ENCODE measurements at regions not wholly inside any gene's neighbourhood (a gene's known extent, or its start where the extent isn't known, plus 50 kb on each side); places are given as distances from the start of the nearest gene placed in this dataset.

- Histone ChIP-seq H3K4me1 (ENCODE audit: control insufficient read depth in 1 of 2, insufficient read depth in 2 of 2, low read length in 2 of 2) (no peaks in the 10 kb centered on the region), H3K36me3 (ENCODE audit: control insufficient read depth in 1 of 2, insufficient read depth in 2 of 2, low read length in 2 of 2) (no peaks in the 10 kb centered on the region), H3K27ac (ENCODE audit: low read depth, low read length) (no peak overlapping the region), H3K9me3 (ENCODE audit: control insufficient read depth in 1 of 2, low read length in 2 of 2) (no peaks in the 10 kb centered on the region), H3K27me3 (ENCODE audit: control insufficient read depth in 1 of 2, insufficient read depth in 2 of 2, low read length in 2 of 2) (no peaks in the 10 kb centered on the region), H3K4me3 (ENCODE audit: low read depth in 1 of 2, low read length in 2 of 2) (no peak overlapping the region), H3K9ac (ENCODE audit: low read depth in 1 of 2, low read length in 2 of 2) (no peak overlapping the region)
These were observed 407.1 kb upstream of the PAPPA start for GRCh38 chr9:115746496-115746895.

- Histone ChIP-seq H3K9ac (ENCODE audit: low read depth in 1 of 2, low read length in 2 of 2) (no peak overlapping the region), H3K27ac (ENCODE audit: low read depth, low read length) (no peak overlapping the region), H3K36me3 (ENCODE audit: control insufficient read depth in 1 of 2, insufficient read depth in 2 of 2, low read length in 2 of 2) (no peaks in the 10 kb centered on the region), H3K4me1 (ENCODE audit: control insufficient read depth in 1 of 2, insufficient read depth in 2 of 2, low read length in 2 of 2) (no peaks in the 10 kb centered on the region), H3K27me3 (ENCODE audit: control insufficient read depth in 1 of 2, insufficient read depth in 2 of 2, low read length in 2 of 2) (no peaks in the 10 kb centered on the region), H3K9me3 (ENCODE audit: control insufficient read depth in 1 of 2, low read length in 2 of 2) (no peaks in the 10 kb centered on the region), H3K4me3 (ENCODE audit: low read depth in 1 of 2, low read length in 2 of 2) (no peak overlapping the region)
These were observed 405.9 kb upstream of the PAPPA start for GRCh38 chr9:115747731-115748130.

- H3K9me3 ChIP-seq (ENCODE audit: control insufficient read depth in 1 of 2, low read length in 2 of 2), result no peaks in the 10 kb centered on the region
These were observed 396.9 kb upstream of the PAPPA start for GRCh38 chr9:115756736-115757135.

DNA sequence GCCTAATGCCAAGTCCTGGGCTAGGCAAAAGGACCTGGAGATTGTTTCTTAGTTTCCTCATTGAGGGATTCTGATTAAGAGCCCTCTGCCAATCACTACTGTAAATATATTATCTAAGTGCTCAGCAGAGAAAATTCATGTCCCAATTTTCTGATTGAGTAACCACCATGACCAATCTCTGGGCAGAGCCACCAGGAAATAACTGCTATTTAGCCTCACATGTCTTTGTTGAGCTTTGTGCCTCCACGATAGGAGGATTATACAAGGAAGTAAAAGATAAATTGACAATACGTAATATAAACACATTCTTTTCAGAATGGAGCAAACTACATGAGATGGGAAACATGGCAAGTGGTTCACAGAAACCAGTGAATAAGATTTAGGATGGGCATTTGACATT is 396.1 kb upstream of the PAPPA start:
- H3K27me3 ChIP-seq (ENCODE audit: control insufficient read depth in 1 of 2, insufficient read depth in 2 of 2, low read length in 2 of 2), result no peaks in the 10 kb centered on the region
- H3K9me3 ChIP-seq (ENCODE audit: control insufficient read depth in 1 of 2, low read length in 2 of 2), result no peaks in the 10 kb centered on the region
- no peaks in the 10 kb centered on the region for H3K4me1 ChIP-seq (ENCODE audit: control insufficient read depth in 1 of 2, insufficient read depth in 2 of 2, low read length in 2 of 2)
- no peak overlapping the region for H3K4me3 ChIP-seq (ENCODE audit: low read depth in 1 of 2, low read length in 2 of 2)
- no peak overlapping the region for H3K9ac ChIP-seq (ENCODE audit: low read depth in 1 of 2, low read length in 2 of 2)
- no peaks in the 10 kb centered on the region for H3K36me3 ChIP-seq (ENCODE audit: control insufficient read depth in 1 of 2, insufficient read depth in 2 of 2, low read length in 2 of 2)
- H3K27ac ChIP-seq (ENCODE audit: low read depth, low read length), result no peak overlapping the region

More at GRCh38 chr9:115756736-115757135, 396.9 kb upstream of the PAPPA start:
- Histone ChIP-seq H3K9ac (ENCODE audit: low read depth in 1 of 2, low read length in 2 of 2) (no peak overlapping the region), H3K27me3 (ENCODE audit: control insufficient read depth in 1 of 2, insufficient read depth in 2 of 2, low read length in 2 of 2) (no peaks in the 10 kb centered on the region), H3K27ac (ENCODE audit: low read depth, low read length) (no peak overlapping the region), H3K4me3 (ENCODE audit: low read depth in 1 of 2, low read length in 2 of 2) (no peak overlapping the region), H3K4me1 (ENCODE audit: control insufficient read depth in 1 of 2, insufficient read depth in 2 of 2, low read length in 2 of 2) (no peaks in the 10 kb centered on the region), H3K36me3 (ENCODE audit: control insufficient read depth in 1 of 2, insufficient read depth in 2 of 2, low read length in 2 of 2) (no peaks in the 10 kb centered on the region)

DNA sequence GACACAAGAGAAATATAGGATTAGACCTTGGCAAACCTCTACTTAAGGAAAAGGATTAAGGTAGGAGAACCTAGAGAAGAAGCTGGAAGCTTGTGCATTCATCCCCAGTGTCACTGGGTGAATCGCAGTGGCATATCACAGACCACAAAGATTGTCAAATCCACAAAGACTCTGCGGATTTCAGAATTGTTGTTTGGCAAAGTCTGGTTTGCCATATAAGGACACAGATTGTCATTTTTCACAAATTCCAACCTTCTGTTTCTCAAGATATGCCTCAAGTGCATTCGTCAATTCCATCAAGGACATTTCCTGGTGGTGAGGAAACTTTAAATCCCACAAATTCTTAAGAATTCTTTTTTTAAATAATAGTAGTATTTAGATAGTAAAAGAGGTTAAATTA is 395.1 kb upstream of the PAPPA start:
- H3K27me3 ChIP-seq (ENCODE audit: control insufficient read depth in 1 of 2, insufficient read depth in 2 of 2, low read length in 2 of 2), result no peaks in the 10 kb centered on the region
- no peaks in the 10 kb centered on the region for H3K9me3 ChIP-seq (ENCODE audit: control insufficient read depth in 1 of 2, low read length in 2 of 2)
- H3K27ac ChIP-seq (ENCODE audit: low read depth, low read length), result no peak overlapping the region
- no peak overlapping the region for H3K9ac ChIP-seq (ENCODE audit: low read depth in 1 of 2, low read length in 2 of 2)
- H3K4me3 ChIP-seq (ENCODE audit: low read depth in 1 of 2, low read length in 2 of 2), result no peak overlapping the region
- no peaks in the 10 kb centered on the region for H3K4me1 ChIP-seq (ENCODE audit: control insufficient read depth in 1 of 2, insufficient read depth in 2 of 2, low read length in 2 of 2)
- H3K36me3 ChIP-seq (ENCODE audit: control insufficient read depth in 1 of 2, insufficient read depth in 2 of 2, low read length in 2 of 2), result no peaks in the 10 kb centered on the region

DNA sequence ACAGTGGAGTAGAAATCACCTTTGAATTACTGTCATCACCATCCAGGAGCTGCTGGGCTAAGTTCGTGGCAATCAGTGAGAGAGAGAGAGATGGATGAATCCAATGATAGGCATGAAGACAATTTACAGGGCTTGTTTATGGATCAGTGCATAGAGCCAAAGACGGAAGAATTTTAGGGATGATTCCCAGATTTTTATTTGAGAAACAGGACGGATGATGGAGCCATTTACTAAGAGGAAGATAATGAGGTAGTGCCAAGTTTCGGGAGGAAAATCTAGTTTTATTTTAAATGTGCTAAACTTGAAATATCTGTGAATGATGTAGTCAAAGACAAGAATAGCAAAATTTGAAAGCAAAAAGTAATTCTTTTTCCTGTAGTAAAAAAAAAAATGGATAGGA is 394.2 kb upstream of the PAPPA start:
- H3K4me1 ChIP-seq (ENCODE audit: control insufficient read depth in 1 of 2, insufficient read depth in 2 of 2, low read length in 2 of 2), result no peaks in the 10 kb centered on the region
- no peaks in the 10 kb centered on the region for H3K36me3 ChIP-seq (ENCODE audit: control insufficient read depth in 1 of 2, insufficient read depth in 2 of 2, low read length in 2 of 2)
- no peaks in the 10 kb centered on the region for H3K9me3 ChIP-seq (ENCODE audit: control insufficient read depth in 1 of 2, low read length in 2 of 2)
- H3K27me3 ChIP-seq (ENCODE audit: control insufficient read depth in 1 of 2, insufficient read depth in 2 of 2, low read length in 2 of 2), result no peaks in the 10 kb centered on the region
- H3K27ac ChIP-seq (ENCODE audit: low read depth, low read length), result no peak overlapping the region
- no peak overlapping the region for H3K4me3 ChIP-seq (ENCODE audit: low read depth in 1 of 2, low read length in 2 of 2)
- no peak overlapping the region for H3K9ac ChIP-seq (ENCODE audit: low read depth in 1 of 2, low read length in 2 of 2)

GRCh38 chr9:115764645-115765044 is 388.9 kb upstream of the PAPPA start:
- H3K4me1 ChIP-seq (ENCODE audit: control insufficient read depth in 1 of 2, insufficient read depth in 2 of 2, low read length in 2 of 2), result no peaks in the 10 kb centered on the region
- no peak overlapping the region for H3K4me3 ChIP-seq (ENCODE audit: low read depth in 1 of 2, low read length in 2 of 2)
- H3K9ac ChIP-seq (ENCODE audit: low read depth in 1 of 2, low read length in 2 of 2), result no peak overlapping the region
- H3K36me3 ChIP-seq (ENCODE audit: control insufficient read depth in 1 of 2, insufficient read depth in 2 of 2, low read length in 2 of 2), result no peaks in the 10 kb centered on the region
- H3K9me3 ChIP-seq (ENCODE audit: control insufficient read depth in 1 of 2, low read length in 2 of 2), result no peaks in the 10 kb centered on the region
- H3K27ac ChIP-seq (ENCODE audit: low read depth, low read length), result no peak overlapping the region
- H3K27me3 ChIP-seq (ENCODE audit: control insufficient read depth in 1 of 2, insufficient read depth in 2 of 2, low read length in 2 of 2), result no peaks in the 10 kb centered on the region

DNA sequence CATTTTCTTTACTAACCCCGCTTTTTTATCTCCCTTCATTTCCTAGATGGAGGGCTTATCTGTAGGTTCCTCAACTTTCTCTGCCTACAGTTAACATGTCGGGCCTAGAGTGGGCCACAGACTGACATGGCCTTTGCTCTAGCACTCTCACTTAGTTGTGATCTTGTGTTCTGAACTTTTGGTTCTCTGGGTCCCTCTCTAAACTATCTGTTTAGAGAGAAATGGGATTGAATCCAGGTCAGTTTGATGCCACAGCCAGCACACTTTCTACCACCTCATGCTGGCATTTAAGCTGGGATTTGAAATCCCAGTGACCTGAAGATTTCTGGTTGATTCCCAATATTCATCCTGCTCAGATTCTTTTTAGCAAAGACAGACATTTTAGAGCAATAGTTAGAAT is 388.5 kb upstream of the PAPPA start:
- Histone ChIP-seq H3K27ac (ENCODE audit: low read depth, low read length) (no peak overlapping the region), H3K27me3 (ENCODE audit: control insufficient read depth in 1 of 2, insufficient read depth in 2 of 2, low read length in 2 of 2) (no peaks in the 10 kb centered on the region), H3K9ac (ENCODE audit: low read depth in 1 of 2, low read length in 2 of 2) (no peak overlapping the region), H3K4me3 (ENCODE audit: low read depth in 1 of 2, low read length in 2 of 2) (no peak overlapping the region), H3K36me3 (ENCODE audit: control insufficient read depth in 1 of 2, insufficient read depth in 2 of 2, low read length in 2 of 2) (no peaks in the 10 kb centered on the region), H3K4me1 (ENCODE audit: control insufficient read depth in 1 of 2, insufficient read depth in 2 of 2, low read length in 2 of 2) (no peaks in the 10 kb centered on the region), H3K9me3 (ENCODE audit: control insufficient read depth in 1 of 2, low read length in 2 of 2) (no peaks in the 10 kb centered on the region)

DNA sequence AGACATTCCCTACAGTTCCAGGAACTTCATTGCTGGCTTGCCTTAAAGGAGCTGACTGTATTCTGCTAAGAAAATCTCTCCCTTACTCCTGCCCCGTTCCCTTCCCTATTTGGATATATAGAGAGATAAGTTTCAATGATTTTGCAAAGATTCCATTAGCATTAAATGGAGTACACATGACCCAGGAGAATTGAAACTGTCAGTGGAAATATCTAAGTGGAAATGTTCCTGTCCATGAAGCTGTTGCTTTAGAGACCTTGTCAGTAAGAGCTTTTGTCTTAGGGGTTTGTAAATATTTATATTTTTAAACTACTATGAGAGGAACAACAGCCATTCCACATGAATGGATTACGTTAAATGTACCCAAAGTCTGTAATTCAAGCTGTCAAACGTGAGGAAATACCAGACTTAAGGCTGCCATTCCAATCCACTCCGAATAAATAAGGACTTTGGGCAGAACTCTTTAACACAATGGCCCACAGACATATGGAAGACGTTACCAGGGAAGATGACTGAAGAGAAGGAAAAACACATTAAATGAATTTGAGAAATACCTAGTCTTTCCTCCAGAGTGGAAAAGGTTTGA is 387.1 kb upstream of the PAPPA start:
- no peaks in the 10 kb centered on the region for H3K27me3 ChIP-seq (ENCODE audit: control insufficient read depth in 1 of 2, insufficient read depth in 2 of 2, low read length in 2 of 2)
- no peak overlapping the region for H3K9ac ChIP-seq (ENCODE audit: low read depth in 1 of 2, low read length in 2 of 2)
- no peak overlapping the region for H3K27ac ChIP-seq (ENCODE audit: low read depth, low read length)
- no peaks in the 10 kb centered on the region for H3K36me3 ChIP-seq (ENCODE audit: control insufficient read depth in 1 of 2, insufficient read depth in 2 of 2, low read length in 2 of 2)
- no peaks in the 10 kb centered on the region for H3K4me1 ChIP-seq (ENCODE audit: control insufficient read depth in 1 of 2, insufficient read depth in 2 of 2, low read length in 2 of 2)
- no peak overlapping the region for H3K4me3 ChIP-seq (ENCODE audit: low read depth in 1 of 2, low read length in 2 of 2)
- no peaks in the 10 kb centered on the region for H3K9me3 ChIP-seq (ENCODE audit: control insufficient read depth in 1 of 2, low read length in 2 of 2)

- no peak overlapping the region for H3K4me3 ChIP-seq (ENCODE audit: low read depth in 1 of 2, low read length in 2 of 2)
- no peaks in the 10 kb centered on the region for H3K36me3 ChIP-seq (ENCODE audit: control insufficient read depth in 1 of 2, insufficient read depth in 2 of 2, low read length in 2 of 2)
- no peak overlapping the region for H3K9ac ChIP-seq (ENCODE audit: low read depth in 1 of 2, low read length in 2 of 2)
- no peaks in the 10 kb centered on the region for H3K4me1 ChIP-seq (ENCODE audit: control insufficient read depth in 1 of 2, insufficient read depth in 2 of 2, low read length in 2 of 2)
- H3K27me3 ChIP-seq (ENCODE audit: control insufficient read depth in 1 of 2, insufficient read depth in 2 of 2, low read length in 2 of 2), result no peaks in the 10 kb centered on the region
- H3K27ac ChIP-seq (ENCODE audit: low read depth, low read length), result no peak overlapping the region
- H3K9me3 ChIP-seq (ENCODE audit: control insufficient read depth in 1 of 2, low read length in 2 of 2), result no peaks in the 10 kb centered on the region
These were observed 383.1 kb upstream of the PAPPA start for GRCh38 chr9:115770521-115770920.

GRCh38 chr9:115775659-115776058 is 377.9 kb upstream of the PAPPA start:
- H3K27ac ChIP-seq (ENCODE audit: low read depth, low read length), result no peak overlapping the region

More at GRCh38 chr9:115775659-115776058, 377.9 kb upstream of the PAPPA start:
- Histone ChIP-seq H3K36me3 (ENCODE audit: control insufficient read depth in 1 of 2, insufficient read depth in 2 of 2, low read length in 2 of 2) (no peaks in the 10 kb centered on the region), H3K4me1 (ENCODE audit: control insufficient read depth in 1 of 2, insufficient read depth in 2 of 2, low read length in 2 of 2) (no peaks in the 10 kb centered on the region), H3K4me3 (ENCODE audit: low read depth in 1 of 2, low read length in 2 of 2) (no peak overlapping the region), H3K9ac (ENCODE audit: low read depth in 1 of 2, low read length in 2 of 2) (no peak overlapping the region), H3K27me3 (ENCODE audit: control insufficient read depth in 1 of 2, insufficient read depth in 2 of 2, low read length in 2 of 2) (no peaks in the 10 kb centered on the region), H3K9me3 (ENCODE audit: control insufficient read depth in 1 of 2, low read length in 2 of 2) (no peaks in the 10 kb centered on the region)
